NAMALWA (cell line): ENCODE measurements at regions not wholly inside any gene's neighbourhood (a gene's known extent, or its start where the extent isn't known, plus 50 kb on each side); places are given as distances from the start of the nearest gene placed in this dataset.

Experiments used
- DNase-seq: peaks from one replicate; pipeline ENCODE4 v3.0.0-alpha.2; 2015; ENCODE audit warnings: low spot score

GRCh38 chr3:168295027-168295426 is 199.3 kb upstream of the GOLIM4 start:
- no peak for DNase-seq

- DNase-seq = no peak
Observed at GRCh38 chr3:168292296-168292695, 196.6 kb upstream of the GOLIM4 start.

- no peak for DNase-seq
Observed at GRCh38 chr3:168289471-168290008, 193.8 kb upstream of the GOLIM4 start.

GRCh38 chr3:168288511-168289401 is 193.0 kb upstream of the GOLIM4 start:
- DNase-seq = no peak

GRCh38 chr3:168285506-168285905 is 189.8 kb upstream of the GOLIM4 start:
- no peak for DNase-seq

GRCh38 chr3:168284728-168285127 is 189.0 kb upstream of the GOLIM4 start:
- no peak for DNase-seq

GRCh38 chr3:168275662-168276061 is 179.9 kb upstream of the GOLIM4 start:
- no peak for DNase-seq

GRCh38 chr3:168273917-168274316 is 178.2 kb upstream of the GOLIM4 start:
- DNase-seq = no peak

- no peak for DNase-seq
Observed at GRCh38 chr3:168273036-168273435, 177.3 kb upstream of the GOLIM4 start.

GRCh38 chr3:168272343-168272985 is 176.7 kb upstream of the GOLIM4 start:
- DNase-seq = no peak

- DNase-seq = no peak
Observed at GRCh38 chr3:168271932-168272331, 176.2 kb upstream of the GOLIM4 start.

GRCh38 chr3:168269001-168269400 is 173.3 kb upstream of the GOLIM4 start:
- no peak for DNase-seq

GRCh38 chr3:168267179-168267578 is 171.5 kb upstream of the GOLIM4 start:
- no peak for DNase-seq

GRCh38 chr3:168266335-168266734 is 170.6 kb upstream of the GOLIM4 start:
- no peak for DNase-seq

- no peak for DNase-seq
Observed at GRCh38 chr3:168262887-168263286, 167.2 kb upstream of the GOLIM4 start.

- DNase-seq = no peak
Observed at GRCh38 chr3:168260859-168261258, 165.1 kb upstream of the GOLIM4 start.

GRCh38 chr3:168251371-168251770 is 155.6 kb upstream of the GOLIM4 start:
- no peak for DNase-seq

GRCh38 chr3:168250415-168250861 is 154.7 kb upstream of the GOLIM4 start:
- DNase-seq = no peak

- DNase-seq = no peak
Observed at GRCh38 chr3:168249550-168250414, 154.1 kb upstream of the GOLIM4 start.

GRCh38 chr3:168249205-168249549 is 153.5 kb upstream of the GOLIM4 start:
- no peak for DNase-seq

GRCh38 chr3:168248383-168249204 is 152.9 kb upstream of the GOLIM4 start:
- DNase-seq = no peak
